ENCODE measurements at regions not wholly inside any gene's neighbourhood (a gene's known extent, or its start where the extent isn't known, plus 50 kb on each side); places are given as distances from the start of the nearest gene placed in this dataset.

DNA sequence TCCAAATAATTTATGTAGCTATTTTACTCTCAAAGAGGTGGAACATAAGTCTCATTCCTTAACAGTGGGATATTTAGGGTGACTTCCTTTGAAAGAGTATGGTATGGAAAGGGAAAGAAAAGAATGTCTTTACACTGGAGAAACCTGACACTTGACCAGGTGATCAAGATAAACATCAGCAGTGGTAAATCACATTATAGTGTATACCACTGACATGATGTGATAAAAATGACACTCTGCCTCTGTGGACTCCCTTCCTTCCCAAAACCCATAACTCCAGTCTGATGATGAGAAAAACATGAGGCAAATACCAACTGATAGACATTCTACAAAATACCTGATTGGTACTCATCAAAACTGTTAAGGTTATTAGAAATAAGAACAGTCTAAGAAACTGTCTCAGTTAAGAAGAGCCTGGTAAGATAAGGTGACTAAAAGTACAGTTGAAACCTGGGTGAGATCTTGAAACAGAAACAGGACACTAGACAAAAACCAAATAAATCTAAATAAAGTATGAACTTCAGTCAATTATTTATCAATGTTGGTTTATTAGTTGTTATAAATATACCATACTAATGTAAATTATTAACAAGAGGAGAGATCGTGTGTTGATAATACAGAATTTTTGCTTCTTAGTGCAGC is 144.2 kb upstream of the PCDH18 start:
- no peak for DNase-seq (ENCODE audit: extremely low spot score, unreplicated experiment)
- peaks cover 11% of the 10 kb centered on the region for H3K9me3 Mint-ChIP-seq
- peaks cover 25% of the 10 kb centered on the region for H3K4me1 Mint-ChIP-seq (ENCODE audit: unreplicated experiment)
- no peak overlapping the region for H3K4me3 Mint-ChIP-seq
- TF ChIP-seq, protein P1, sequence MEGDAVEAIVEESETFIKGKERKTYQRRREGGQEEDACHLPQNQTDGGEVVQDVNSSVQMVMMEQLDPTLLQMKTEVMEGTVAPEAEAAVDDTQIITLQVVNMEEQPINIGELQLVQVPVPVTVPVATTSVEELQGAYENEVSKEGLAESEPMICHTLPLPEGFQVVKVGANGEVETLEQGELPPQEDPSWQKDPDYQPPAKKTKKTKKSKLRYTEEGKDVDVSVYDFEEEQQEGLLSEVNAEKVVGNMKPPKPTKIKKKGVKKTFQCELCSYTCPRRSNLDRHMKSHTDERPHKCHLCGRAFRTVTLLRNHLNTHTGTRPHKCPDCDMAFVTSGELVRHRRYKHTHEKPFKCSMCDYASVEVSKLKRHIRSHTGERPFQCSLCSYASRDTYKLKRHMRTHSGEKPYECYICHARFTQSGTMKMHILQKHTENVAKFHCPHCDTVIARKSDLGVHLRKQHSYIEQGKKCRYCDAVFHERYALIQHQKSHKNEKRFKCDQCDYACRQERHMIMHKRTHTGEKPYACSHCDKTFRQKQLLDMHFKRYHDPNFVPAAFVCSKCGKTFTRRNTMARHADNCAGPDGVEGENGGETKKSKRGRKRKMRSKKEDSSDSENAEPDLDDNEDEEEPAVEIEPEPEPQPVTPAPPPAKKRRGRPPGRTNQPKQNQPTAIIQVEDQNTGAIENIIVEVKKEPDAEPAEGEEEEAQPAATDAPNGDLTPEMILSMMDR (conservative IDR thresholded peaks at IDR 0.05) = no peak
- H3K27me3 Mint-ChIP-seq = no peaks in the 10 kb centered on the region
- H3K36me3 Mint-ChIP-seq = peaks cover 3% of the 10 kb centered on the region
- H3K27ac Mint-ChIP-seq = no peak overlapping the region

DNA sequence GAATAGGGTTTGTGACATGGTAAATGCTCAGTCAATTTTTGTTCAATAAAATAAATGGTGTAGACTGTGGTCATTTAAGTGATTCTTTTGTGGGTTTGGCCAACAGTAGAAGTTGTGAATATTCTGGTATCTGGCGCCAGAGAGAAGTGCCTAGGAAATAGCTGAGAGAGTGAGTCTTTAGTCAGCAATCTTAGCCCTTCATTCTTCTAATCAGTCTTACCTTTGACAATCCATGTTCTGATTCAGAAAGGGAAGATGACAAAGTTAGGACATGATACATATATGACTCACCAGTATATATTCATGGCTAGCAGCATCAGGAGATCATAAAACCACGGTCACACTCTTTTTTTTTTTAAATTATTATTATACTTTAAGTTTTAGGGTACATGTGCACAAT is 141.8 kb upstream of the PCDH18 start:
- Mint-ChIP-seq H3K27me3 (no peaks in the 10 kb centered on the region), H3K4me1 (ENCODE audit: unreplicated experiment) (peaks cover 16% of the 10 kb centered on the region), H3K36me3 (peaks cover 3% of the 10 kb centered on the region), H3K27ac (no peak overlapping the region), H3K4me3 (no peak overlapping the region), H3K9me3 (peaks cover 6% of the 10 kb centered on the region)
- TF ChIP-seq, protein P1 (conservative IDR thresholded peaks at IDR 0.05) = no peak
- DNase-seq (ENCODE audit: extremely low spot score, unreplicated experiment) = no peak

DNA sequence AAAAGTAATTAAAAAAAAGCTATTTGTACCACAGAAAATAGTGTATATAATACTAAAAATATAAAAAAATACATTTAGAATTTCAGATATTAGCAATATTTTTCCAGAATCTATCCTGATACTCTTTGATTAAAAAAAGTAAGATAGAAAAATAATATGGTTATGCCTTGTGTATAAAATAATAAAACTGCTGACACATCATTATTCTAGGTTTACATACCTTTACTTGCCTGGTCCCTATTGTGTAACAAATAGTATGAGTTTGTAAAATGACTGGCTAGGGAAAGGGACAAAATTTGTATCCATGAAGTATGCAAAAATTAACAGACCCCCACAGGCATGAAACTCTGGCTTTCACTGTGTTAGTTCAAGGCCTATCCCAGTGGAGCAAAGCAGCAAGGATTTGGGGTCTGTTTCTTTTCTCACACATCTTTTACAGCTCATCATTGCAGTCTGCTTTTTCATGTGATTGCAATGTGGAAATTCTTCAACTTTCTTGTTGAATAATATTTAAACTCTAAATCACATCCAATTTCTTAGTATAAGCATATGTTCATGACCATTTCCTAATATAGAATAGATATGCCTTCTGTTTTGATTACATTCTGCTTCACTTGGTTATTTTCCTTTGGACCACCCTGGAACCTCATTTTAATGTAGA is 136.7 kb upstream of the PCDH18 start:
- TF ChIP-seq, protein P1 (conservative IDR thresholded peaks at IDR 0.05) = no peak
- no peak for DNase-seq (ENCODE audit: extremely low spot score, unreplicated experiment)
- Mint-ChIP-seq H3K27me3 (no peaks in the 10 kb centered on the region), H3K9me3 (no peaks in the 10 kb centered on the region), H3K4me3 (no peak overlapping the region), H3K27ac (no peak overlapping the region), H3K4me1 (ENCODE audit: unreplicated experiment) (peaks cover 24% of the 10 kb centered on the region), H3K36me3 (no peaks in the 10 kb centered on the region)

DNA sequence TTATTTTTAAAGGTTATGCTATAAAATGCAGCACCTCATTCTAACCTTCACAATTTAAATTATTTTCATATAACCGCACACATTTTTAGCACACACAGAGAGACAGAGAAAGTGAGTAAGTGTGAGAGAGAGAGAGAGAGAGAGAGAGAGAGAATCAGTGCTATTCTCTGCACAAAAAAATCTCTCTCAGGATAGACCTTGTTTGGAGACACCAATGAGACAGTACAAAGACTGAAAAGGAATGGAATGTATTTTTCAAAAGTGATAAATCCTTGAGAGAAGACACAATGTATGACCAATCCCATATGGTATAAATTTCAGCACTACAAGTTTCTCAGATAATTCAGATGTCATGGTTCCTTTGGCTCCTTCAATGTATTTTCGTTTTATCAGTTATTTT is 132.1 kb upstream of the PCDH18 start:
- H3K36me3 Mint-ChIP-seq = peaks cover 5% of the 10 kb centered on the region
- no peak for DNase-seq (ENCODE audit: extremely low spot score, unreplicated experiment)
- H3K4me1 Mint-ChIP-seq (ENCODE audit: unreplicated experiment) = peaks cover 28% of the 10 kb centered on the region
- TF ChIP-seq, protein P1 (conservative IDR thresholded peaks at IDR 0.05) = no peak
- peak overlapping the region; percentile 79 for H3K27ac Mint-ChIP-seq
- no peaks in the 10 kb centered on the region for H3K27me3 Mint-ChIP-seq
- no peaks in the 10 kb centered on the region for H3K9me3 Mint-ChIP-seq
- H3K4me3 Mint-ChIP-seq = peak overlapping the region; percentile 42

DNA sequence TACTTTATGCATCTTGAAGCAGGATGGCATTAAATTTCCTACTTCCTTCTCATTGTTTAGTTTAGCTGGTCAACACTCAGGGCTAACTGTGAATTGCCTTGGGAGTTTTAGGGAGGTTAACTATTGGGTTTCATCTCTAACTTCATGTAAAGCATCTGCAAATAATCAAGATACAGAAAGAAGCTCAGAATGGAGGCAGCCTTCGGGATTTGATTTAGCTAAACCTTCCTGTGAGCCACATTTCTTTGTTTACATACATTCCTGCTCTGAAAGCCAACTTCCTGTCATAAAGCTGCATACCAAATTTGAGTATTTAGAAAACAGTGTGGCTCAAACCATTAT is 131.7 kb upstream of the PCDH18 start:
- TF ChIP-seq, protein P1 (conservative IDR thresholded peaks at IDR 0.05) = no peak
- peaks cover 5% of the 10 kb centered on the region for H3K36me3 Mint-ChIP-seq
- H3K4me1 Mint-ChIP-seq (ENCODE audit: unreplicated experiment) = peaks cover 31% of the 10 kb centered on the region
- no peak for DNase-seq (ENCODE audit: extremely low spot score, unreplicated experiment)
- no peaks in the 10 kb centered on the region for H3K27me3 Mint-ChIP-seq
- no peaks in the 10 kb centered on the region for H3K9me3 Mint-ChIP-seq
- peak overlapping the region; percentile 79 for H3K27ac Mint-ChIP-seq
- peak overlapping the region; percentile 39 for H3K4me3 Mint-ChIP-seq

Measured in type B pancreatic cell (in vitro differentiated cells).